SK-N-SH (cell line): ENCODE measurements at regions not wholly inside any gene's neighbourhood (a gene's known extent, or its start where the extent isn't known, plus 50 kb on each side); places are given as distances from the start of the nearest gene placed in this dataset.

ENCODE experiments used
- CTCF ChIA-PET: fragments of 300-600, 350-600 bp; formaldehyde crosslinking; extraction: SDS; loops from one replicate; lab custom pipeline; 2021; lab: Yijun Ruan, JAX
- POLR2A ChIA-PET: fragments of 350-600 bp; sonication (Branson Sonifier 250); formaldehyde crosslinking; extraction: SDS; loops from one replicate; lab custom pipeline; 2020; ENCODE audit warnings: antibody characterized with exemption, inconsistent platforms; lab: Yijun Ruan, JAX
- DNase-seq: peaks from one replicate; pipeline ENCODE4 v3.0.0; 2012
- H2AFZ ChIP-seq: fragments of 200-600 bp; sonication (generic); 2 replicates; pipeline ENCODE4 v1.8.1; 2016; ENCODE audit warnings: antibody characterized with exemption, mild to moderate bottlenecking, low read depth
- H3F3A ChIP-seq: fragments of 200-600 bp; sonication (generic); replicated peaks from 2 replicates; pipeline ENCODE3; 2016; ENCODE audit warnings: antibody characterized with exemption, mild to moderate bottlenecking; ENCODE audit not compliant: insufficient read depth
- H3K27ac ChIP-seq, 2 experiments: fragments of 200-500 bp in 1 of 2; fragments of 200-600 bp in 1 of 2; sonication (Bioruptor generic) in 1 of 2; sonication (generic), shearing (Covaris generic) in 1 of 2; 2 replicates each; pipeline versions ENCODE4 v1.5.1 to v1.6.1; 2014 to 2016; ENCODE audit warnings: low read depth in 2 of 2, inconsistent platforms in 1 of 2, low read length in 1 of 2, mild to moderate bottlenecking in 1 of 2, mixed read lengths in 1 of 2
- H3K27me3 ChIP-seq: fragments of 200-600 bp; sonication (generic), shearing (Covaris generic); 2 replicates; pipeline ENCODE4 v1.6.1; 2016; ENCODE audit warnings: mixed run types; ENCODE audit not compliant: insufficient read depth
- H3K36me3 ChIP-seq, 2 experiments: fragments of 200-500 bp in 1 of 2; fragments of 200-600 bp in 1 of 2; sonication (Bioruptor generic) in 1 of 2; sonication (generic) in 1 of 2; replicated peaks in 1 of 2; 2 replicates each; pipeline versions ENCODE3 to v1.5.1; 2014 to 2016; ENCODE audit warnings: low read length in 1 of 2, mild to moderate bottlenecking in 1 of 2; ENCODE audit not compliant: insufficient read depth in 2 of 2, control insufficient read depth in 1 of 2
- H3K4me1 ChIP-seq, 2 experiments: fragments of 200-500 bp in 1 of 2; fragments of 200-600 bp in 1 of 2; sonication (Bioruptor generic) in 1 of 2; sonication (generic), shearing (Covaris generic) in 1 of 2; 2 replicates each; pipeline versions ENCODE4 v1.5.1 to v1.6.1; 2014 to 2016; ENCODE audit warnings: low read depth in 1 of 2, low read length in 1 of 2, mixed run types in 1 of 2; ENCODE audit not compliant: insufficient read depth in 2 of 2, control insufficient read depth in 1 of 2
- H3K4me2 ChIP-seq: fragments of 200-600 bp; sonication (generic), shearing (Covaris generic); 2 replicates; pipeline ENCODE4 v1.6.1; 2017; ENCODE audit warnings: mixed run types
- H3K4me3 ChIP-seq, 2 experiments: fragments of 200-500 bp in 1 of 2; fragments of 200-600 bp in 1 of 2; sonication (Bioruptor generic) in 1 of 2; sonication (generic), shearing (Covaris generic) in 1 of 2; 2 replicates each; pipeline versions ENCODE4 v1.5.1 to v1.8.1; 2014 to 2016; ENCODE audit warnings: low read depth in 2 of 2, inconsistent platforms in 1 of 2, low read length in 1 of 2, mild to moderate bottlenecking in 1 of 2, mixed read lengths in 1 of 2, moderate library complexity in 1 of 2
- H3K79me2 ChIP-seq: fragments of 200-600 bp; sonication (generic); 2 replicates; pipeline ENCODE4 v1.8.1; 2017; ENCODE audit warnings: mild to moderate bottlenecking; ENCODE audit not compliant: insufficient read depth
- H3K9ac ChIP-seq: fragments of 200-600 bp; sonication (generic); 2 replicates; pipeline ENCODE4 v1.6.1; 2017; ENCODE audit warnings: mixed run types
- H3K9me2 ChIP-seq: fragments of 200-600 bp; sonication (generic); 2 replicates; pipeline ENCODE4 v1.6.1; 2017; ENCODE audit warnings: mixed run types
- H3K9me3 ChIP-seq: fragments of 200-600 bp; sonication (generic); 2 replicates; pipeline ENCODE4 v1.6.1; 2017; ENCODE audit warnings: mixed run types, mild to moderate bottlenecking, moderate library complexity
- H4K20me1 ChIP-seq: fragments of 200-600 bp; sonication (generic); 2 replicates; pipeline ENCODE4 v1.6.1; 2017; ENCODE audit warnings: mild to moderate bottlenecking, mixed run types; ENCODE audit not compliant: insufficient read depth
- CHD2 ChIP-seq: fragments of 150-350 bp; IDR thresholded peaks from 2 replicates; pipeline ENCODE4 v1.6.1; 2018; ENCODE audit warnings: low read length; ENCODE audit not compliant: partially characterized antibody
- ELF1 ChIP-seq: IDR thresholded peaks from 2 replicates; pipeline ENCODE4 v1.4.0; 2012
- EP300 ChIP-seq, 2 experiments: IDR thresholded peaks; 2 replicates each; pipeline versions ENCODE4 v1.4.0 to v1.6.1; 2012; ENCODE audit warnings: borderline replicate concordance in 1 of 2, low read depth in 1 of 2, low read length in 1 of 2
- FOXM1 ChIP-seq: IDR thresholded peaks from 2 replicates; pipeline ENCODE4 v1.4.0; 2012; ENCODE audit warnings: low read depth, mild to moderate bottlenecking
- GABPA ChIP-seq: IDR thresholded peaks from 2 replicates; pipeline ENCODE4 v1.4.0; 2012; ENCODE audit warnings: low read depth, mild to moderate bottlenecking
- MEF2A ChIP-seq: IDR thresholded peaks from 2 replicates; pipeline ENCODE4 v1.4.0; 2012; ENCODE audit warnings: low read depth, borderline replicate concordance
- MXI1 ChIP-seq: IDR thresholded peaks from 2 replicates; pipeline ENCODE4 v1.6.1; 2012; ENCODE audit warnings: mild to moderate bottlenecking, low read depth, low read length, improper control_type of control experiment
- NFIC ChIP-seq: IDR thresholded peaks from 2 replicates; pipeline ENCODE4 v1.4.0; 2012; ENCODE audit warnings: borderline replicate concordance
- NRF1 ChIP-seq: IDR thresholded peaks from 2 replicates; pipeline ENCODE4 v1.6.1; 2012; ENCODE audit warnings: low read depth, mild to moderate bottlenecking, low read length
- POLR2AphosphoS5 ChIP-seq: IDR thresholded peaks from 2 replicates; pipeline ENCODE4 v1.6.1; 2012; ENCODE audit warnings: low read depth, low read length
- RAD21 ChIP-seq: IDR thresholded peaks from 2 replicates; pipeline ENCODE4 v1.6.1; 2012; ENCODE audit warnings: mild to moderate bottlenecking, low read length
- RCOR1 ChIP-seq: fragments of 150-350 bp; IDR thresholded peaks from 2 replicates; pipeline ENCODE4 v1.6.1; 2017; ENCODE audit warnings: antibody characterized with exemption, low read length
- RFX5 ChIP-seq: IDR thresholded peaks from 2 replicates; pipeline ENCODE4 v1.6.1; 2012; ENCODE audit warnings: mild to moderate bottlenecking, improper control_type of control experiment, low read length
- SIN3A ChIP-seq: IDR thresholded peaks from 2 replicates; pipeline ENCODE4 v1.6.1; 2012; ENCODE audit warnings: low read depth, mild to moderate bottlenecking, low read length, moderate library complexity, borderline replicate concordance
- SMC3 ChIP-seq: IDR thresholded peaks from 2 replicates; pipeline ENCODE4 v1.6.1; 2012; ENCODE audit warnings: low read depth, low read length, improper control_type of control experiment
- TAF1 ChIP-seq: IDR thresholded peaks from 2 replicates; pipeline ENCODE4 v1.6.1; 2012; ENCODE audit warnings: low read depth, mild to moderate bottlenecking, low read length, moderate library complexity, borderline replicate concordance
- TCF12 ChIP-seq: IDR thresholded peaks from 2 replicates; pipeline ENCODE4 v1.4.0; 2012
- TEAD4 ChIP-seq: IDR thresholded peaks from 2 replicates; pipeline ENCODE4 v1.4.0; 2012; ENCODE audit warnings: mild to moderate bottlenecking, borderline replicate concordance; ENCODE audit not compliant: insufficient read depth
- YY1 ChIP-seq: IDR thresholded peaks from 2 replicates; pipeline ENCODE4 v1.4.0; 2012; ENCODE audit warnings: low read depth, mild to moderate bottlenecking
- WGBS: methylation state at CpG from one replicate; pipeline ENCODE4 v1.1.6; 2017; ENCODE audit warnings: low lambda C conversion rate; 5-methylcytosine and 5-hydroxymethylcytosine counted together
- TF ChIP-seq, protein P1 (sequence below): IDR thresholded peaks from 2 replicates; pipeline ENCODE4 v1.4.0; 2012; ENCODE audit warnings: low read depth
- TF ChIP-seq, protein P2 (sequence below): fragments of 150-350 bp; IDR thresholded peaks from 2 replicates; pipeline ENCODE4 v1.6.1; 2017; ENCODE audit warnings: antibody characterized with exemption, low read length, low read depth, borderline replicate concordance
- TF ChIP-seq, protein P3 (sequence below): IDR thresholded peaks from 2 replicates; pipeline ENCODE4; 2012

DNA sequence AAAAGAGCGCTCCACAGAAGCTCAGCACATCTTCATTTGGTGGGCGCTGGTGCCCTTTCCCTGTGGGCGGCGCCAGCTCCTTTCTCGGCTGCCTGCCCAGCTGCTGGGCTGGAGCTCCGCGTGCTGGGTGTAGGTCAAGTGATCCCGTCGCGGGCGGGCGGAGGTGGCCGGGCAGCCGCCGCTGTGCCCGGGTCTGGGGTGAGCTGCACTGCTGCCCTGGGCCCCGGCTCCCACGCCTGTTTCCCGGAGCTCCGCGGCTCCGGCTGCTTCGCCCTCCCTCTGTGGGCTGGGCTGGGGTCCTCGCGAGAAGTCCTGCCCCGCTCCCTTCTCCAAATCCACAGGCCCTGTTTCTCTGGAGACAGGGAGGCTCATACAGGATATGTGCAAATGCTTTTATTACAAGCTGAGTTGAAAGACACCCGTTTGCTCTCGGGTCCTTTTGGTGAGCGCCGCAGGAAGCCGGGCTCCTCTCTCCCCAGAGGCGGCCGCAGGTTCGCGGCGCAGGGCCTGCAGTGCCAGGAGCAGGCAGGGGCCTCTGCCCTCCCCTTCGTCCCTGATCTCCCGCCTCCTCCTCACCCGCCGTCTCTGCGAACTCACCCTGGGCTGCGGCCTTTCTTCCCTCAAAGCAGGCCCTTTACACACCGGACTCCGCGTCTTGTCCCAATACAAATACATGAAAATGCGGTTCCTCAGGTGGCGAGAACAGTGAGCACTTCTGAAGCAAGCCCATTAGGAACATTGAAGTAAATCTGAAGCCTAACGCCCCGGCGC is 67.8 kb upstream of the CAPRIN2 start:
- Histone ChIP-seq H3K9me3 (no peaks in the 10 kb centered on the region), H3K4me2 (no peak overlapping the region), H3K4me1 (no peaks in the 10 kb centered on the region), H3K36me3 (no peaks in the 10 kb centered on the region), H3K9ac (no peak overlapping the region), H3F3A (no peaks in the 10 kb centered on the region), H3K4me3 (no peak overlapping the region), H4K20me1 (no peaks in the 10 kb centered on the region), H3K27ac (no peak overlapping the region), H3K79me2 (no peaks in the 10 kb centered on the region), H3K9me2 (no peaks in the 10 kb centered on the region), H2AFZ (no peak overlapping the region), H3K27me3 (no peaks in the 10 kb centered on the region)
- TF ChIP-seq, protein P1, sequence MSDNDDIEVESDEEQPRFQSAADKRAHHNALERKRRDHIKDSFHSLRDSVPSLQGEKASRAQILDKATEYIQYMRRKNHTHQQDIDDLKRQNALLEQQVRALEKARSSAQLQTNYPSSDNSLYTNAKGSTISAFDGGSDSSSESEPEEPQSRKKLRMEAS = no peak
- no peak for TF ChIP-seq ELF1
- no peak for TF ChIP-seq NFIC
- TF ChIP-seq MXI1 = no peak
- no peak for TF ChIP-seq GABPA
- TF ChIP-seq RFX5 = no peak
- no peak for TF ChIP-seq RCOR1
- TF ChIP-seq, protein P2, sequence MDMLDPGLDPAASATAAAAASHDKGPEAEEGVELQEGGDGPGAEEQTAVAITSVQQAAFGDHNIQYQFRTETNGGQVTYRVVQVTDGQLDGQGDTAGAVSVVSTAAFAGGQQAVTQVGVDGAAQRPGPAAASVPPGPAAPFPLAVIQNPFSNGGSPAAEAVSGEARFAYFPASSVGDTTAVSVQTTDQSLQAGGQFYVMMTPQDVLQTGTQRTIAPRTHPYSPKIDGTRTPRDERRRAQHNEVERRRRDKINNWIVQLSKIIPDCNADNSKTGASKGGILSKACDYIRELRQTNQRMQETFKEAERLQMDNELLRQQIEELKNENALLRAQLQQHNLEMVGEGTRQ = no peak
- TF ChIP-seq SMC3 = no peak
- TF ChIP-seq EP300 (IDR thresholded peaks at IDR 0.05; ENCODE audit: borderline replicate concordance in 1 of 2, low read depth in 1 of 2, low read length in 1 of 2) = no peak
- no peak for TF ChIP-seq SIN3A
- no peak for TF ChIP-seq TCF12
- no peak for TF ChIP-seq FOXM1
- no peak for TF ChIP-seq CHD2
- no peak for TF ChIP-seq YY1
- CTCF ChIA-PET = interaction anchor here (1.0 to 2.3 kb wide), 3 partner anchors 15 to 28 kb away, joined by 3 to 7 read pairs (median 6); no protein-coding TSS in a partner anchor
- 90% methylated on average over 34 of the region's 50 CpGs for WGBS
- peak; percentile 33 for DNase-seq
- POLR2A ChIA-PET = no interaction called here

DNA sequence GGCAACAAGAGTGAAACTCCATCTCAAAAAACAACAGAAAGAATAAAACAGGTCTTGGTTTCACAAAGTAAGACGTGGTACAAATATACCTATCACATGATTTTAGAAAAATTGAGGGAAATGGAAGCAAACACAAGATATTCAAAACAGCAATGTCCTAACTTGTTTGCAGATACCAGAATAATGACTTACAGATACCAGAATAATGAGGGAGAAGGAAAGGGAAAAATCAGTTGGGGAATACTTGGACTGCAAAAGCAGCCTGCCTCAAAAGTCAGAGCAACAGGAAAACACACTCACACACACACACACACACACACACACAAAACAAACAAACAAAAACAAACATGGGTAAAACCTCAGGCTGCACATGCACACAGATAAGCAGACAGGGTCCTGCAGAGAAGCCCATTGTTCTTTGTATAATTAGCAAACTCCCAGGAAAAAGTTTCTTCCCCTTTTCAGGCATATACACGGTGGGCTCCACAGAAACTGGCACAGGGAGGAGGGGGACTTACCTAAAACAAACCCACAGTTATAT is 65.7 kb upstream of the CAPRIN2 start:
- H3K9me3 ChIP-seq = no peaks in the 10 kb centered on the region
- no peaks in the 10 kb centered on the region for H3K4me1 ChIP-seq
- H3K9me2 ChIP-seq = no peaks in the 10 kb centered on the region
- 16% methylated on average over 2 of the region's 2 CpGs for WGBS
- TF ChIP-seq POLR2AphosphoS5 (no peak), NRF1 (no peak), TAF1 (no peak), MEF2A (no peak), ELF1 (no peak), TCF12 (no peak), TEAD4 (no peak), SIN3A (no peak), NFIC (no peak), RAD21 (no peak)
- TF ChIP-seq, protein P3, sequence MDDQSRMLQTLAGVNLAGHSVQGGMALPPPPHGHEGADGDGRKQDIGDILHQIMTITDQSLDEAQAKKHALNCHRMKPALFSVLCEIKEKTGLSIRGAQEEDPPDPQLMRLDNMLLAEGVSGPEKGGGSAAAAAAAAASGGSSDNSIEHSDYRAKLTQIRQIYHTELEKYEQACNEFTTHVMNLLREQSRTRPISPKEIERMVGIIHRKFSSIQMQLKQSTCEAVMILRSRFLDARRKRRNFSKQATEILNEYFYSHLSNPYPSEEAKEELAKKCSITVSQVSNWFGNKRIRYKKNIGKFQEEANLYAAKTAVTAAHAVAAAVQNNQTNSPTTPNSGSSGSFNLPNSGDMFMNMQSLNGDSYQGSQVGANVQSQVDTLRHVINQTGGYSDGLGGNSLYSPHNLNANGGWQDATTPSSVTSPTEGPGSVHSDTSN = no peak
- TF ChIP-seq, protein P1 = no peak
- no peaks in the 10 kb centered on the region for H3K27me3 ChIP-seq
- H4K20me1 ChIP-seq = no peaks in the 10 kb centered on the region
- H3K4me2 ChIP-seq = no peak overlapping the region
- H3K9ac ChIP-seq = no peak overlapping the region
- no peak overlapping the region for H2AFZ ChIP-seq
- H3K79me2 ChIP-seq = no peaks in the 10 kb centered on the region
- POLR2A ChIA-PET = no interaction called here
- no peak for DNase-seq
- CTCF ChIA-PET = no interaction called here
- no peak overlapping the region for H3K4me3 ChIP-seq
- H3K36me3 ChIP-seq = no peaks in the 10 kb centered on the region
- no peak overlapping the region for H3K27ac ChIP-seq
- H3F3A ChIP-seq = no peaks in the 10 kb centered on the region
